ENCODE measurements at regions not wholly inside any gene's neighbourhood (a gene's known extent, or its start where the extent isn't known, plus 50 kb on each side); places are given as distances from the start of the nearest gene placed in this dataset.

- no peak overlapping the region for H3K4me3 ChIP-seq (replicated peaks in 1 of 2; ENCODE audit: low read depth in 2 of 2, low read length in 2 of 2)
- TF ChIP-seq, protein P1, sequence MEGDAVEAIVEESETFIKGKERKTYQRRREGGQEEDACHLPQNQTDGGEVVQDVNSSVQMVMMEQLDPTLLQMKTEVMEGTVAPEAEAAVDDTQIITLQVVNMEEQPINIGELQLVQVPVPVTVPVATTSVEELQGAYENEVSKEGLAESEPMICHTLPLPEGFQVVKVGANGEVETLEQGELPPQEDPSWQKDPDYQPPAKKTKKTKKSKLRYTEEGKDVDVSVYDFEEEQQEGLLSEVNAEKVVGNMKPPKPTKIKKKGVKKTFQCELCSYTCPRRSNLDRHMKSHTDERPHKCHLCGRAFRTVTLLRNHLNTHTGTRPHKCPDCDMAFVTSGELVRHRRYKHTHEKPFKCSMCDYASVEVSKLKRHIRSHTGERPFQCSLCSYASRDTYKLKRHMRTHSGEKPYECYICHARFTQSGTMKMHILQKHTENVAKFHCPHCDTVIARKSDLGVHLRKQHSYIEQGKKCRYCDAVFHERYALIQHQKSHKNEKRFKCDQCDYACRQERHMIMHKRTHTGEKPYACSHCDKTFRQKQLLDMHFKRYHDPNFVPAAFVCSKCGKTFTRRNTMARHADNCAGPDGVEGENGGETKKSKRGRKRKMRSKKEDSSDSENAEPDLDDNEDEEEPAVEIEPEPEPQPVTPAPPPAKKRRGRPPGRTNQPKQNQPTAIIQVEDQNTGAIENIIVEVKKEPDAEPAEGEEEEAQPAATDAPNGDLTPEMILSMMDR (IDR thresholded peaks at IDR 0.05; ENCODE audit: low read depth, low read length): no peak
- no peak for DNase-seq (ENCODE audit: low read depth in 2 of 2)
These were observed 800.0 kb upstream of the LUZP2 start for GRCh38 chr11:23696688-23697415.

- TF ChIP-seq, protein P1 (IDR thresholded peaks at IDR 0.05; ENCODE audit: low read depth, low read length): no peak
- DNase-seq (ENCODE audit: low read depth in 2 of 2): no peak
- no peak overlapping the region for H3K4me3 ChIP-seq (replicated peaks in 1 of 2; ENCODE audit: low read depth in 2 of 2, low read length in 2 of 2)
These were observed 792.7 kb upstream of the LUZP2 start for GRCh38 chr11:23704183-23704582.

GRCh38 chr11:23711981-23712380 lies 784.9 kb upstream of the LUZP2 start:
- DNase-seq (ENCODE audit: low read depth in 2 of 2): no peak
- H3K4me3 ChIP-seq (replicated peaks in 1 of 2; ENCODE audit: low read depth in 2 of 2, low read length in 2 of 2): no peak overlapping the region
- TF ChIP-seq, protein P1 (IDR thresholded peaks at IDR 0.05; ENCODE audit: low read depth, low read length): no peak

GRCh38 chr11:23719016-23719415 lies 777.8 kb upstream of the LUZP2 start:
- no peak overlapping the region for H3K4me3 ChIP-seq (replicated peaks in 1 of 2; ENCODE audit: low read depth in 2 of 2, low read length in 2 of 2)
- DNase-seq (ENCODE audit: low read depth in 2 of 2): no peak
- TF ChIP-seq, protein P1 (IDR thresholded peaks at IDR 0.05; ENCODE audit: low read depth, low read length): no peak

- DNase-seq (ENCODE audit: low read depth in 2 of 2): no peak
- TF ChIP-seq, protein P1 (IDR thresholded peaks at IDR 0.05; ENCODE audit: low read depth, low read length): no peak
- H3K4me3 ChIP-seq (replicated peaks in 1 of 2; ENCODE audit: low read depth in 2 of 2, low read length in 2 of 2): no peak overlapping the region
These were observed 773.0 kb upstream of the LUZP2 start for GRCh38 chr11:23723861-23724260.

DNA sequence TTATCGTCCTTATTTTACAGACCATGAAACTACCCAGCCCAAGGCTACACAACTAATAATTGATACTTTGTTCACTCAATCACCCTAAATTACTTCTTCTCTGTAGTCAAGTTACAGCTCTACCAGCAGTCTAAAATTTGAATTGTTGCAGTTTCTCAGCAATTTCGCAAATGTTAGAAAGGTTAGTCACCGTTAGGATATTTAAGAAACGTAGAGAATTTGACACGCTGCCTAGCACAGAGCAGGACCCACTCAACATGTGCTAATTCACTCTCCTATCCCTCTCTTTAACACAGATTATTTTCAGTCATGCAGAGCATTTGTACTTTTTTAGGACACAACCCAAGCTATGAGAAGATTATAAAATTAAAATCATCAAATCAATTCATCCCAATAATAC lies 771.1 kb upstream of the LUZP2 start:
- DNase-seq (ENCODE audit: low read depth in 2 of 2): peak; percentile 27 to 32
- TF ChIP-seq, protein P1 (IDR thresholded peaks at IDR 0.05; ENCODE audit: low read depth, low read length): no peak
- H3K4me3 ChIP-seq (replicated peaks in 1 of 2; ENCODE audit: low read depth in 2 of 2, low read length in 2 of 2): no peak overlapping the region

GRCh38 chr11:23727387-23727786 lies 769.5 kb upstream of the LUZP2 start:
- H3K4me3 ChIP-seq (replicated peaks in 1 of 2; ENCODE audit: low read depth in 2 of 2, low read length in 2 of 2): no peak overlapping the region
- TF ChIP-seq, protein P1 (IDR thresholded peaks at IDR 0.05; ENCODE audit: low read depth, low read length): no peak
- DNase-seq (ENCODE audit: low read depth in 2 of 2): no peak

Measured in cardiac fibroblast (primary cell).